WI38 (cell line): ENCODE measurements at regions not wholly inside any gene's neighbourhood (a gene's known extent, or its start where the extent isn't known, plus 50 kb on each side); places are given as distances from the start of the nearest gene placed in this dataset.

Source experiments
- H3K4me3 ChIP-seq: 2 replicates; pipeline ENCODE4 v1.5.1; 2011; ENCODE audit warnings: low read depth, mild to moderate bottlenecking, control low read depth, low read length
- CTCF ChIP-seq: IDR thresholded peaks from 2 replicates; pipeline ENCODE4 v1.5.1; 2012; ENCODE audit warnings: low read depth, mild to moderate bottlenecking, control low read depth, low read length

GRCh38 chr15:24733659-24734058 is 58.1 kb downstream of the NPAP1 start:
- TF ChIP-seq CTCF, result no peak

GRCh38 chr15:24734396-24734795 is 58.8 kb downstream of the NPAP1 start:
- TF ChIP-seq CTCF, result no peak
- H3K4me3 ChIP-seq, result no peak overlapping the region

More at GRCh38 chr15:24733659-24734058, 58.1 kb downstream of the NPAP1 start:
- H3K4me3 ChIP-seq, result no peak overlapping the region

GRCh38 chr15:24745290-24745689 is 69.7 kb downstream of the NPAP1 start:
- TF ChIP-seq CTCF, result no peak
- no peak overlapping the region for H3K4me3 ChIP-seq

GRCh38 chr15:24746094-24746493 is 70.5 kb downstream of the NPAP1 start:
- TF ChIP-seq CTCF, result no peak

GRCh38 chr15:24747376-24747775 is 71.8 kb downstream of the NPAP1 start:
- H3K4me3 ChIP-seq, result no peak overlapping the region
- no peak for TF ChIP-seq CTCF

More at GRCh38 chr15:24746094-24746493, 70.5 kb downstream of the NPAP1 start:
- H3K4me3 ChIP-seq, result no peak overlapping the region

- TF ChIP-seq CTCF, result no peak
Measured at GRCh38 chr15:24748812-24749439, 73.4 kb downstream of the NPAP1 start.

GRCh38 chr15:24752354-24752753 is 76.8 kb downstream of the NPAP1 start:
- TF ChIP-seq CTCF, result no peak
- no peak overlapping the region for H3K4me3 ChIP-seq

More at GRCh38 chr15:24748812-24749439, 73.4 kb downstream of the NPAP1 start:
- no peak overlapping the region for H3K4me3 ChIP-seq
